GM12872 (cell line): ENCODE measurements at regions not wholly inside any gene's neighbourhood (a gene's known extent, or its start where the extent isn't known, plus 50 kb on each side); places are given as distances from the start of the nearest gene placed in this dataset.

ENCODE experiments used
- CTCF ChIP-seq: IDR thresholded peaks from 3 replicates; pipeline ENCODE4 v1.5.1; 2011; ENCODE audit warnings: low read depth, mild to moderate bottlenecking, low read length, moderate library complexity; ENCODE audit not compliant: insufficient read depth

- TF ChIP-seq CTCF = no peak
These were observed 765.1 kb upstream of the FBXO33 start for GRCh38 chr14:40197344-40197743.

DNA sequence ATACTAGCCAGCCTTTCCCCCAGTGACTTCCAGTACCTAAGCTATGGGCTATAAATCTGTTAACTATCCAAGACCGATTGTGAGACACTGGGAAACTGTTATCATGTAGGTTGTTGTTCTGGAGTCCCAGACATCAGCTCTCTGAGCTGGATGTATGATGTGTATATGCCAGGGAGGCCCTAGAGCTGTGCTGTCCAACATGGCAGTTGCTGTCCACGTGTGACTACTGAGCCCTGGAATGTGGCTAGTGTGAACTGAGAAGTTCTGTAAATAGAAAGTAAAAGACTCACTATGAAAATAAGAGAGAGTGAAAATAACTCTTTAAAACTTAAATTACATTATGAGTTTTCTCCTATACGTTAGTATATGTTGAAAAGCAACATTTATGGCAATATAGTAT lies 755.8 kb upstream of the FBXO33 start:
- no peak for TF ChIP-seq CTCF

GRCh38 chr14:40164083-40164482 lies 731.9 kb upstream of the FBXO33 start:
- TF ChIP-seq CTCF = no peak

DNA sequence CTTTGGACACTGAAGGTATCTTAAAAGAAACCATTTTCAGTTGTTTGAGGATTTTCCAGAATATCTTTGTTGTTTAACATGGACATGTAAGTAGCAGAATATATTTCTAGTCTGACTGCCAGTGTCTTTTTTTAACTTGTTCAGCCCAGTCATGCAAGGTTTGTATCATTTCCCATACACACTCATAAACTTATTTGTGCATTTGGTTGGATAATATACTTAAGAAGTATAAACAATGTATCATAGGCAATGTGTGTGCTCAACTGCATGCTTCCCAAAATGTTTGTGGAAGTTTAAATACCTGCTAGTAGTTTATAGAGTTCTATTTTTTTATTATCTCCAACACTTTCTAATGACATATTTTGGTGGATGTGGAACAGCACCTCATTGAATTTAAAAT lies 707.4 kb upstream of the FBXO33 start:
- no peak for TF ChIP-seq CTCF

DNA sequence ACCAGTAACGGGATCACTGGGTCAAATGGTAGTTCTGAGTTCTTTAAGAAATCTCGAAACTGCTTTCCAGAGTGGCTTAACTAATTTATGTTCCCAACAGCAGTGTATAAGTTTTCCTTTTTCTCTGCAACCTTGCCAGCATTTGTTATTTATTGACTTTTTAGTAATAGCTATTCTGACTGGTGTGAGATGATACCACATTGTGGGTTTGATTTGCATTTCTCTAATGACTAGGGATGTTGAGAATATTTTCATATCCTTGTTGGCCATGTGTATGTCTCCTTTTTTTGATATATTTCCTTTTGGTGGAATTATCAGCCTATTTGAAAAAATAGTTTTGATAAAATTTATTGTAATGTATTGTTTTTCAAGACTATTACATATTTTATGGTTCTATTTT lies 701.2 kb upstream of the FBXO33 start:
- no peak for TF ChIP-seq CTCF

DNA sequence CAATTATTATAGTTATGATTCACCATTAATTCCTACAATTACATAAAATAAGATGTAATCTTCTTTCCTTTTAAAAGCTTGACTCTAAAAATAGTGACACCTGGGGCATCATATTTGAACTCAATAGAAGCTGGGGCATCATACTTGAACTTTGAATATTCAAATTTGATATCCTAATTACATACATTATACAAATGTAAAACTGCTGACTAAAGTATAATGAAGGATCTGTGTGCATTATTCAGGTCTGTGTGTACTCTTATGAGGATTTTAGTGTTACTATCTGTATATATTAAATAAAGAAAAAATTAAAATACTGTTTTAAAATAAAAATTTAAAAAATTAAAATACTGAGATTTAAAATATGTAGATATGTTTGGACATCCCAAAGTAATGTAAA lies 696.9 kb upstream of the FBXO33 start:
- TF ChIP-seq CTCF = no peak

- no peak for TF ChIP-seq CTCF
These were observed 691.6 kb upstream of the FBXO33 start for GRCh38 chr14:40123816-40124215.
